SH-SY5Y (cell line): ENCODE measurements at regions not wholly inside any gene's neighbourhood (a gene's known extent, or its start where the extent isn't known, plus 50 kb on each side); places are given as distances from the start of the nearest gene placed in this dataset.

ENCODE experiments used
- GATA2 ChIP-seq: IDR thresholded peaks from 2 replicates; pipeline ENCODE4 v1.6.1; 2011; ENCODE audit warnings: mild to moderate bottlenecking, low read depth, low read length
- GATA3 ChIP-seq: IDR thresholded peaks from 2 replicates; pipeline ENCODE4 v1.6.1; 2011; ENCODE audit warnings: low read depth, mild to moderate bottlenecking, low read length, moderate library complexity

- TF ChIP-seq GATA3 (no peak), GATA2 (no peak)
These were observed 558.2 kb upstream of the CITED2 start for GRCh38 chr6:139932671-139933070.
